Suprapubic skin (tissue), 3 donors: ENCODE measurements at regions not wholly inside any gene's neighbourhood (a gene's known extent, or its start where the extent isn't known, plus 50 kb on each side); places are given as distances from the start of the nearest gene placed in this dataset.

Source experiments
- CTCF ChIP-seq, 2 donors: fragments of 200-600 bp in 1 of 2; fragments of 450-650 bp in 1 of 2; sonication (generic) in 1 of 2; IDR thresholded peaks; one replicate each; pipeline ENCODE4 v1.5.1; 2016 to 2019; ENCODE audit warnings: antibody characterized with exemption in 2 of 2, mild to moderate bottlenecking in 1 of 2, moderate library complexity in 1 of 2
- EP300 ChIP-seq: sonication (generic); formaldehyde crosslinking; IDR thresholded peaks from one replicate; pipeline ENCODE4 v1.6.1; 2017; ENCODE audit warnings: antibody characterized with exemption
- POLR2A ChIP-seq, 2 donors: fragments of 450-650 bp; IDR thresholded peaks; one replicate each; pipeline ENCODE4 v1.6.1; 2017; ENCODE audit warnings: antibody characterized with exemption in 2 of 2, mild to moderate bottlenecking in 2 of 2, moderate library complexity in 2 of 2

GRCh38 chr6:101001012-101001411 lies 119.9 kb upstream of the ASCC3 start:
- TF ChIP-seq EP300 (no peak), CTCF (IDR thresholded peaks at IDR 0.05) (no peak), POLR2A (IDR thresholded peaks at IDR 0.05) (no peak)
